Pancreas (tissue), 10 donors: ENCODE measurements at regions not wholly inside any gene's neighbourhood (a gene's known extent, or its start where the extent isn't known, plus 50 kb on each side); places are given as distances from the start of the nearest gene placed in this dataset.

ENCODE experiments used
- ATAC-seq, 4 donors: fragments of 200-7000 bp; cut with Tn5 transposase; one replicate each; pipeline versions ENCODE4 v1.8.0 to v1.9.1; 2020; ENCODE audit warnings: mild to moderate bottlenecking in 4 of 4, moderate library complexity in 4 of 4
- DNase-seq, 6 donors: peaks; one replicate each; pipeline ENCODE4 v3.0.0-alpha.2; 2020
- FAIRE-seq: peaks from 2 replicates; lab custom pipeline; 2012; peaks lifted over from hg19 to GRCh38; lab: Jason Lieb, UNC
- H3K27ac ChIP-seq, 4 donors: fragments of 200-600 bp; sonication (generic); 1 replicate in 3 of 4; 2 replicates in 1 of 4; pipeline versions ENCODE4 v1.5.0 to v1.8.0; 2020
- H3K27me3 ChIP-seq, 4 donors: fragments of 200-600 bp; one replicate each; pipeline ENCODE4 v1.8.0; 2021
- H3K36me3 ChIP-seq, 3 donors: fragments of 200-600 bp; sonication (generic) in 1 of 3; one replicate each; pipeline versions ENCODE4 v1.5.0 to v1.8.0; 2020 to 2021
- H3K4me1 ChIP-seq, 3 donors: fragments of 200-600 bp; one replicate each; pipeline ENCODE4 v1.8.0; 2021
- H3K4me3 ChIP-seq, 4 donors: fragments of 200-600 bp; sonication (generic) in 2 of 4; one replicate each; pipeline versions ENCODE4 v1.5.0 to v1.8.0; 2020 to 2021
- H3K9me3 ChIP-seq, 4 donors: fragments of 200-600 bp; one replicate each; pipeline ENCODE4 v1.8.0; 2021
- CTCF ChIP-seq, 4 donors: fragments of 200-600 bp; sonication (generic) in 3 of 4; IDR thresholded peaks; one replicate each; pipeline versions ENCODE4 v1.5.0 to v1.8.0; 2021; ENCODE audit warnings: antibody characterized with exemption in 4 of 4
- WGBS, 2 donors: extraction: QIAGEN DNeasy Blood & Tissue Kit; methylation state at CpG; one replicate each; pipeline ENCODE4 v1.1.7; 2013; 5-methylcytosine and 5-hydroxymethylcytosine counted together
- intact Hi-C, 3 donors: fragments of 100-400 bp; cut with DNase I; formaldehyde crosslinking; loops; one replicate each; pipeline versions ENCODE4 v1.11.1 to v1.14.2; 2022
- donor health status: healthy with polysubstance abuse.
- donor health status: DM: no; HTN: no; CAD: no; lungs with moderate emphysema.
- donor health status: DM: no; HTN: no; CAD: no.
- donor health status: control.
- donor health status: control.
- donor health status: Bipolar disorder and iron deficiency.
- donor health status: DM: yes; HTN: yes; CAD: no.
- donor health status: DM: no; HTN: no; CAD: no.
- donor health status: DM: no; HTN: no; CAD: no.
- donor health status: DM: yes; HTN: yes; CAD: no.

- intact Hi-C loops = no loop called here
- FAIRE-seq (no peak), ATAC-seq (no peak), DNase-seq (no peak)
- no peak overlapping the region for H3K4me3 ChIP-seq
- no peaks in the 10 kb centered on the region for H3K9me3 ChIP-seq
- no peak overlapping the region for H3K27ac ChIP-seq
- TF ChIP-seq CTCF (IDR thresholded peaks at IDR 0.05) = no peak
- H3K4me1 ChIP-seq = no peaks in the 10 kb centered on the region
- no peaks in the 10 kb centered on the region for H3K36me3 ChIP-seq
- no peaks in the 10 kb centered on the region for H3K27me3 ChIP-seq
These were observed 125.5 kb upstream of the NUDT4 start for GRCh38 chr12:93252221-93252620.

GRCh38 chr12:93254911-93255310 is 122.8 kb upstream of the NUDT4 start:
- intact Hi-C loops = no loop called here
- Histone ChIP-seq H3K9me3 (no peaks in the 10 kb centered on the region), H3K4me3 (no peak overlapping the region), H3K36me3 (no peaks in the 10 kb centered on the region), H3K4me1 (no peaks in the 10 kb centered on the region), H3K27ac (no peak overlapping the region), H3K27me3 (no peaks in the 10 kb centered on the region)
- ATAC-seq (no peak), DNase-seq (no peak), FAIRE-seq (no peak)
- no peak for TF ChIP-seq CTCF (IDR thresholded peaks at IDR 0.05)

- no peak for DNase-seq
- H3K36me3 ChIP-seq = no peaks in the 10 kb centered on the region
- no peak for TF ChIP-seq CTCF (IDR thresholded peaks at IDR 0.05)
- H3K27ac ChIP-seq = no peak overlapping the region
- WGBS, 2 donors = 77 to 82% methylated on average over 2 of the region's 2 CpGs
- no peaks in the 10 kb centered on the region for H3K4me1 ChIP-seq
- H3K9me3 ChIP-seq = no peaks in the 10 kb centered on the region
- no peak overlapping the region for H3K4me3 ChIP-seq
- intact Hi-C loops = no loop called here
- FAIRE-seq = no peak
- ATAC-seq = no peak
- no peaks in the 10 kb centered on the region for H3K27me3 ChIP-seq
These were observed 121.3 kb upstream of the NUDT4 start for GRCh38 chr12:93256256-93256969.

GRCh38 chr12:93261505-93262094 is 116.1 kb upstream of the NUDT4 start:
- Histone ChIP-seq H3K27ac (no peak overlapping the region), H3K36me3 (no peaks in the 10 kb centered on the region), H3K27me3 (no peaks in the 10 kb centered on the region), H3K4me3 (no peak overlapping the region), H3K4me1 (no peaks in the 10 kb centered on the region), H3K9me3 (no peaks in the 10 kb centered on the region)
- no peak for FAIRE-seq
- no peak for TF ChIP-seq CTCF (IDR thresholded peaks at IDR 0.05)
- intact Hi-C loops = no loop called here
- 41 to 48% methylated on average over 5 of the region's 5 CpGs for WGBS, 2 donors
- DNase-seq = no peak
- no peak for ATAC-seq

- Histone ChIP-seq H3K27me3 (no peaks in the 10 kb centered on the region), H3K36me3 (no peaks in the 10 kb centered on the region), H3K4me1 (no peaks in the 10 kb centered on the region), H3K4me3 (no peak overlapping the region), H3K9me3 (no peaks in the 10 kb centered on the region), H3K27ac (no peak overlapping the region)
- DNase-seq (no peak), FAIRE-seq (no peak), ATAC-seq (no peak)
- TF ChIP-seq CTCF (IDR thresholded peaks at IDR 0.05) = no peak
- intact Hi-C loops = no loop called here
- 93 to 95% methylated on average over 2 of the region's 2 CpGs for WGBS, 2 donors
These were observed 104.7 kb upstream of the NUDT4 start for GRCh38 chr12:93272997-93273396.
